GM12892 (cell line): ENCODE measurements at regions not wholly inside any gene's neighbourhood (a gene's known extent, or its start where the extent isn't known, plus 50 kb on each side); places are given as distances from the start of the nearest gene placed in this dataset.

Source experiments
- DNase-seq: peaks from one replicate; pipeline ENCODE4 v3.0.0; 2011; ENCODE audit not compliant: insufficient read length
- FAIRE-seq: peaks from 2 replicates; lab custom pipeline; 2011; peaks lifted over from hg19 to GRCh38; lab: Jason Lieb, UNC
- POLR2A ChIP-seq: IDR thresholded peaks from 2 replicates; pipeline ENCODE4 v1.6.1; 2011; ENCODE audit warnings: low read depth, low read length, control low read depth
- POLR2AphosphoS5 ChIP-seq: IDR thresholded peaks from 2 replicates; pipeline ENCODE4 v1.6.1; 2011; ENCODE audit warnings: low read depth, low read length, control low read depth
- TAF1 ChIP-seq: IDR thresholded peaks from 2 replicates; pipeline ENCODE4 v1.6.1; 2011; ENCODE audit warnings: low read depth, mild to moderate bottlenecking, control low read depth, low read length, borderline replicate concordance

DNA sequence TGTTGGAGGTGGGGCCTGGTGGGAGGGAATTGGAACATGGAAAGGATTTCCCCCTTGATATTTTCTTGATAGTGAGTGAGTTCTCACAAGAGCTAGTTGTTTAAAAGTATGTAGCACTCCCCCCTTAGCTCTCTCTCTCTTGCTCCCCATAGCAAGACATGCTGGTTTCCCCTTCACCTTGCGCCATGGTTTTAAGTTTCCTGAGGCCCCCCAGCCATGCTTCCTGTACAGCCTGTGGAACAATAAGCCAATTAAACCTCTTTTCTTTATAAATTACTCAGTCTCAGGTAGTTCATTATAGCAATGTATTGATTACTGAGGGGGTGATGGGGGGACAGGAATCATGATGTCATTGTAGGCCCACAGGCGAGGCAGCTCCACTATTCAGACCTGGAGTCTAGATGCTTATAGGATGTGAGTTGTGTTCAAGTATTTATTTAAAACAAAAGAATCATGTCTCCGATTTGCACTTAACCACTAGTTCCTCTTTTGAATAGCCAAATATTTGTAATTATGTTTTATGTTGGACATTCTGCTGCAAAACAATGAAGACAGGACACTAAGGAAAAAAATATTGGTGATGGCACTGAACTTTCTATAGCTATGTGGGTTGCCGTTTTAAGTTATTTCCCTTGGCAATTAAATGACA lies 156.6 kb downstream of the TMEM38B start:
- DNase-seq, result no peak
- no peak for FAIRE-seq
- no peak for TF ChIP-seq POLR2A
- TF ChIP-seq POLR2AphosphoS5, result no peak
- no peak for TF ChIP-seq TAF1

DNA sequence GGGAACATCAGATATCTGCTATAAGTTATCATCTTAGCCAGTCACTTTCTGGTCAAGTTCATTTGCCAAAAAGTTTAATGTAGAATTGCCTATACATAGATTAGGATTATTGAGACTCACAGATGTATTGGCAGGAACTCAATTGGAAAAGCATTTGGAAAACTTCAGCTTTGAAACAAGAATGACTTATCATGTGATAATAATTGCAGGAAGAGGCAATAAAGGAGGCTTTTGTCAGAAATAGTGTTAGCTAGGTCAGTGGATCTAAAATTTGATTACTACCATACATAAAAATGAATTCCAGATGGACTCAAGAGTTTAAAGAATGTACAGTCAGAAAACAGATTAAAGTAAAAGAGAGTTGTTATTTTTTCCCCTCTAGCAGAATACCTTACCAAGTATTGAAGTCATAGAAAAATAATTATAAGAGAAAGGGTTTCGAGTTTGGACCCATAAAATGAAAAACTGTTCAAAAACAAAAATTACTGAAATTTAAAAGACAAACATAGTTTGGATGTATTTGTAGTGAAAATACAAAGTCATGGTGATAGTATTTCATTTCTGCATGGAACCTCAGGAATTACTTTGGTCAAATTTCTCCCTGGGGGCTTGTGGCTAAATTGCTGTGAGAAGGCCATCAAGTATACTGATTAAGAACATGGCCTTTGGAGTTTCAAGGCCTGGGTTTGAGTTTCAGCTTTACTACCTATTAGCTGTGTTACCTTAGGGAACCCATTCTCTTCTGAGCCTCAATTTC lies 159.9 kb downstream of the TMEM38B start:
- DNase-seq (no peak), FAIRE-seq (no peak)
- TF ChIP-seq POLR2A (no peak), POLR2AphosphoS5 (no peak), TAF1 (no peak)

- DNase-seq (no peak), FAIRE-seq (no peak)
- no peak for TF ChIP-seq TAF1
- no peak for TF ChIP-seq POLR2AphosphoS5
- TF ChIP-seq POLR2A, result no peak
Measured at GRCh38 chr9:105854783-105855724, 160.7 kb downstream of the TMEM38B start.

DNA sequence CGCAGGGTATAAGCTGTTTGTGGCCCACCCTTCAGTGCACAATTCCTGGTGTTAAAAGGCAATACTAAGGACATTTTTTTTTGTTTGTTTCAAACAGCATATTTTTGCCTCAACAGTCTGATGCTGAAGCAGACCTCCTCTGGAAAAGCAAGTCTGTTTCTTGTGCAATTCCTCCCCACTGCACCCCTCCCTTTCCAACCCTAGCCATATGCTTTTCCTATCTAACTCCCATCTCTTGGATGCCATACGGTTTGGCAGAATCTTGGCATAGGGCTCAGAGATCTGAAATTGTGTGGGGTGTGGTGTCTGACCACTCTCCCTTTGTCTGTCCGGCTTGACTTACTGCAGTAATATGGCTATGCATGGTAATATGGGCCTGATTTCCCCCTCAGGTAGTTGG lies 161.6 kb downstream of the TMEM38B start:
- FAIRE-seq, result no peak
- DNase-seq, result no peak
- TF ChIP-seq POLR2AphosphoS5, result no peak
- TF ChIP-seq POLR2A, result no peak
- no peak for TF ChIP-seq TAF1

DNA sequence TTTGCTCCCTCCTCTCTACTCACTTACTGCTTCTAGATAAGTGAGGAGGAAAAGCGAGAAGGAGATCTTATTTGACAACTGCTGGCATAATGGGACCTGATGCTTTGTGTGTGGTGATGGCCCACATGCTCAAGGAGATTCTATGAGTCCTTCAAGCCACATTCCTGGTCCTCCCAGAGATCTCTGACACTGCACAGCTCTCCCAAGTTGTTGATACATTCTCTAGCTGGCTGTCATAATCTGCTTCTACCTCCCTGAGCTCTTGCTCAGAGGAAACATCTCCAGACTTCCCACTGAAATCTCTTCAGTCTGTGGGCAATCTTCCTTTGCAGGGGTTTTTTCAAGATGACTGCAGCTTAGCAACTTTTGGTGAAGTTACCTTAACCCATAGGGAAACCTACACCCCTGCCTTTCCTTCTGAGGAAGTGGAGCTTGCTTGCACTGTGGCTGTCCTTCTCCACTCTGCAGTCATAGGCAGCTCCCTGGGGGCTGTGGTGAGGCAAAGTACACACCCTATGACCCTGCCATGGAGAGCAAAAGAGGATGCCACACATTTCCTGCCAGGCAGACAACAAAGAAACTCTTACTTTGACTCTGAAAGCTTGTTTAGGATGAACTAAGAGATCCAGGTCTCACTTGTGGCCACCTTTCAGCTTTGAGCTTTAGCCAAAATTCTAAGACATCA lies 163.8 kb downstream of the TMEM38B start:
- FAIRE-seq (no peak), DNase-seq (no peak)
- no peak for TF ChIP-seq POLR2A
- TF ChIP-seq POLR2AphosphoS5, result no peak
- no peak for TF ChIP-seq TAF1

GRCh38 chr9:105858877-105859276 lies 164.5 kb downstream of the TMEM38B start:
- TF ChIP-seq POLR2AphosphoS5 (no peak), TAF1 (no peak), POLR2A (no peak)
- no peak for DNase-seq
- FAIRE-seq, result no peak

DNA sequence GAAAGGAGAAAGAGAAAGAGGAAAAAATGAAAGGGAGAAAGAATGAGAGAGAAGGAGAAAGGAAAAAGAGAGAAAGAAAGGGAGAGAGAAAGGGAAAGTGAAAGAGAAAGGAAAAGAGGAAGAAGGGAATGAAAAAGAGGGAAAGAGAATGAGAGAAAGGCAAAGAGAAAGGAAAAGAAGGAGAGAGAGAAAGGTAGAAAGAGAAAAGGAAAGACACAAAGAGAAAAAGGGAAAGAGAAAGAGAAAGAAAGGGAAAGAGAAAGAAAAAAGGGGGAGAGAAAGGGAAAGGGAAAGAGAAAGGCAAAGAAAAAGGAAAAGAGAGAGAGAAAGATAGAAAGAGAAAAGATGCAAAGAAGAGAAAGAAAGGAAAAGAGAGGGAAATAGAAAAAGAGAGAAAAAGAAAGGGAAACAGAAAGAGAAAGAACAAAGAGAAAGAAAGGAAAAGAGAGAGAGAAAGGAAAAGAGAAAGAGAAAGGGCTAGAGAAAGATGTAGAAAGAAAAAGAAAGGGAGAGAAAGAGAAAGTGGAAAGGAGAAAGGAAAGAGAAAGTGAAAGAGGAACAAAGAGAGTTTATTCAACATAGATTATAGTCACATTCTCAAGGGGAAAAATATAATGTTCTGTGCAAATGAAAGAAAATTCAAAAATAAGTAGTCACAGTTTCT lies 165.2 kb downstream of the TMEM38B start:
- FAIRE-seq, result no peak
- DNase-seq, result no peak
- TF ChIP-seq POLR2A, result no peak

DNA sequence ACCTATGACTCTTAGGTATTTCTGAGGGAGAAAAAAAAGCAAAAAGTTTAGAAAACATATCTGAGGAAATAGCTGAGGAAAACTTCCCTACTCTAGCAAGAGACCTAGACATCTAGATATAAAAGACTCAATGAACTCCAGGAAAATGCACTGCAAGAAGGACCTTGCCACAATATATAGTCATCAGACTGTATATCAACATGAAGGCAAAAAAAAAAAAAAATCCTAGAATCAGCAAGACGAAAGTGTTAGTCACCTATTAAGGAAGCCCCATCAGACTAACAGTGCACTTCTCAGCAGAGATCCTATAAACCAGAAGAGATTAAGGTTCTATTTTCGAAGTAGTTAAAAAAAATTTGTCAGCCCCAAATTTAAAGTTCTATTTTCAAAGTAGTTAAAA lies 166.2 kb downstream of the TMEM38B start:
- DNase-seq (no peak), FAIRE-seq (no peak)
- TF ChIP-seq POLR2AphosphoS5, result no peak
- TF ChIP-seq POLR2A, result no peak
- no peak for TF ChIP-seq TAF1

GRCh38 chr9:105861972-105862371 lies 167.6 kb downstream of the TMEM38B start:
- FAIRE-seq (no peak), DNase-seq (no peak)
- TF ChIP-seq POLR2A, result no peak
- TF ChIP-seq TAF1, result no peak
- TF ChIP-seq POLR2AphosphoS5, result no peak

DNA sequence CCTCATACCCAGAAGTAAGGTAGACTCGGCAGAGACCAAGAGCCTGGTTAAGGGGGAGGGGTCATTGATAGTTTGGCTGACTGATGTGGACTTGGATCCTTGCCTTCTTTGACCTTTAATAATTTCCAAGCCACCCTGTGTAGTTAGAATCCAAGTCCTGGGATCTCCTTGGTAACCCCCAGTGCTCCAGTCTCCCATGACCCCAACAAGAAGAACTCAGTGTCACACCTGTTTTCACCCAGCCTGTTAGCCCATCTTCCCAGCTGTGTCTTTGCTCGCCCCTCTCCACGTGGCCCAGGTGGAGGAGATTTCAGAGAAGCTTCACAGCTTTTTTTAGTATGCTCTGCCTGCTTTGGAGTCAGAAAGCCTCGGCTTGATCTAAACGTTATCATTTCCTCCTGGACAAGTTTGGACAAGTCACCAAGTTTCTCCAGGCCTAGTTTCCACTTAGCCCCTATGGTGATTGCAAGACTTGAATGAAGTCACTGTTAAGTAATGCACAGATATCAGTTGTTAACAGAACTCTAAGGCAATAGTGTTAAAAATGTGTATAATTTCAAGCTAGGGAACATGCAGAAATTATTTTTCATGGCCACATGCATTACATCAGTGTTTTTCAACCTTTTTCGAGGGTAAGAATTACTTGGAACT lies 170.0 kb downstream of the TMEM38B start:
- FAIRE-seq, result no peak

More for the DNA sequence above, 170.0 kb downstream of the TMEM38B start:
- TF ChIP-seq POLR2AphosphoS5 (no peak), TAF1 (no peak), POLR2A (no peak)
- DNase-seq, result no peak
